PC-9 (cell line): ENCODE measurements at regions not wholly inside any gene's neighbourhood (a gene's known extent, or its start where the extent isn't known, plus 50 kb on each side); places are given as distances from the start of the nearest gene placed in this dataset.

Experiments used
- CTCF ChIP-seq: fragments of 200-600 bp; sonication (generic); conservative IDR thresholded peaks from 2 replicates; pipeline ENCODE4 v1.6.1; 2017; ENCODE audit warnings: mixed run types, antibody characterized with exemption, mild to moderate bottlenecking, moderate library complexity
- EZH2 ChIP-seq: fragments of 200-600 bp; sonication (generic); IDR thresholded peaks from 2 replicates; pipeline ENCODE4 v1.8.0; 2017; ENCODE audit warnings: antibody characterized with exemption, low read depth

- no peak for TF ChIP-seq CTCF
- no peak for TF ChIP-seq EZH2
These were observed 187.1 kb upstream of the ARX start for GRCh38 chrX:25202827-25203226.
